ENCODE measurements at regions not wholly inside any gene's neighbourhood (a gene's known extent, or its start where the extent isn't known, plus 50 kb on each side); places are given as distances from the start of the nearest gene placed in this dataset.

GRCh38 chr7:18123508-18124239 lies 96.0 kb upstream of the PRPS1L1 start:
- H3K36me3 ChIP-seq, result no peaks in the 10 kb centered on the region
- DNase-seq, result no peak
- no peaks in the 10 kb centered on the region for H3K27me3 ChIP-seq
- 82 to 98% (median 90%) methylated on average over 2 of the region's 2 CpGs for WGBS, 3 donors
- intact Hi-C loops (cut with DNase I), result no loop called here
- TF ChIP-seq POLR2A (IDR thresholded peaks at IDR 0.05), result no peak
- TF ChIP-seq, protein P1, sequence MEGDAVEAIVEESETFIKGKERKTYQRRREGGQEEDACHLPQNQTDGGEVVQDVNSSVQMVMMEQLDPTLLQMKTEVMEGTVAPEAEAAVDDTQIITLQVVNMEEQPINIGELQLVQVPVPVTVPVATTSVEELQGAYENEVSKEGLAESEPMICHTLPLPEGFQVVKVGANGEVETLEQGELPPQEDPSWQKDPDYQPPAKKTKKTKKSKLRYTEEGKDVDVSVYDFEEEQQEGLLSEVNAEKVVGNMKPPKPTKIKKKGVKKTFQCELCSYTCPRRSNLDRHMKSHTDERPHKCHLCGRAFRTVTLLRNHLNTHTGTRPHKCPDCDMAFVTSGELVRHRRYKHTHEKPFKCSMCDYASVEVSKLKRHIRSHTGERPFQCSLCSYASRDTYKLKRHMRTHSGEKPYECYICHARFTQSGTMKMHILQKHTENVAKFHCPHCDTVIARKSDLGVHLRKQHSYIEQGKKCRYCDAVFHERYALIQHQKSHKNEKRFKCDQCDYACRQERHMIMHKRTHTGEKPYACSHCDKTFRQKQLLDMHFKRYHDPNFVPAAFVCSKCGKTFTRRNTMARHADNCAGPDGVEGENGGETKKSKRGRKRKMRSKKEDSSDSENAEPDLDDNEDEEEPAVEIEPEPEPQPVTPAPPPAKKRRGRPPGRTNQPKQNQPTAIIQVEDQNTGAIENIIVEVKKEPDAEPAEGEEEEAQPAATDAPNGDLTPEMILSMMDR (IDR thresholded peaks at IDR 0.05), result no peak
- no peak for TF ChIP-seq EP300 (IDR thresholded peaks at IDR 0.05)
- no peaks in the 10 kb centered on the region for H3K9me3 ChIP-seq
- no peaks in the 10 kb centered on the region for H3K4me1 ChIP-seq (ENCODE audit: insufficient read depth)
- no peak overlapping the region for H3K4me3 ChIP-seq
- no peak overlapping the region for H3K27ac ChIP-seq

DNA sequence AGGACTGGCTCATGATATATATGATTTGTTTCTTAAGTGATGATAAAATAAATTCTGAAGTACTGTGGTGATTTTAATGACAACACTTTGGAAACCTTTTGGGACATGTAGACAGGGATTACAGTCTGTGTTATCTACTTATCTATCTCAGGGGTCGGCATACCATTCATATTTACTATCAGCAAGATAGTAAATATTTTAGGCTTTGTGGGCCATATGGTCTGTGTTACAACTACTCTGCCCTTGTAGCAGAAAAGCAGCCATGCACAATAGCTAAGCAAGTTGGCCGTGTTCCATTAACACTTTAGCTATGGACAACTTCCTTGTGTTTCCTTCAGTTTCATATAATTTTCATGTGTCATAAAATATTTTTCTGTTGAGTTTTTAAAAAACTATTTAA lies 97.8 kb upstream of the PRPS1L1 start:
- H3K4me3 ChIP-seq, result no peak overlapping the region
- no peak overlapping the region for H3K27ac ChIP-seq
- intact Hi-C loops (cut with DNase I), result no loop called here
- H3K27me3 ChIP-seq, result no peaks in the 10 kb centered on the region
- no peak for DNase-seq
- H3K36me3 ChIP-seq, result no peaks in the 10 kb centered on the region
- TF ChIP-seq, protein P1 (IDR thresholded peaks at IDR 0.05), result no peak
- TF ChIP-seq POLR2A (IDR thresholded peaks at IDR 0.05), result no peak
- no peak for TF ChIP-seq EP300 (IDR thresholded peaks at IDR 0.05)
- 21 to 30% (median 30%) methylated on average over 2 of the region's 2 CpGs for WGBS, 3 donors
- H3K4me1 ChIP-seq (ENCODE audit: insufficient read depth), result no peaks in the 10 kb centered on the region
- H3K9me3 ChIP-seq, result no peaks in the 10 kb centered on the region

DNA sequence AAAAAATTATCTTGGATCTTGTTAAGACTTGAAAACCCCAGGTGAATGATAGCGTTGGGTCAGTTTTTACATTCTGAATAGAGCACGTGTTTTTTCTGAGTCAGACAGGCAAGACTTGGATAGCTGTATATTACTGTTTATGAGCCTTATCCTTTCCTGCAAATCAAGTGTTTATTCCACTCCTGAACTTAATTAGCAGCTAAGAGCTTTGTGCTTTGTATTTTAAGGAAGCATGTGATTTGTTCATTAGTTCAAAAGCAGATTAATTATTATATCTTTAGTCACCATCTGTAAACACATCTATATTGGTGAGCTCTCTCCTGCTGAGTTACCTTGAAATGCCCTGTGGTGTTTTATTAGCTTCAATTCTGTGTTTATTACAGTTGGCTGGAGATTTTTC lies 98.6 kb upstream of the PRPS1L1 start:
- no peaks in the 10 kb centered on the region for H3K27me3 ChIP-seq
- intact Hi-C loops (cut with DNase I), result no loop called here
- TF ChIP-seq EP300 (IDR thresholded peaks at IDR 0.05), result no peak
- no peak for TF ChIP-seq POLR2A (IDR thresholded peaks at IDR 0.05)
- TF ChIP-seq, protein P1 (IDR thresholded peaks at IDR 0.05), result no peak
- no peak overlapping the region for H3K4me3 ChIP-seq
- no peaks in the 10 kb centered on the region for H3K4me1 ChIP-seq (ENCODE audit: insufficient read depth)
- no peak for DNase-seq
- H3K9me3 ChIP-seq, result no peaks in the 10 kb centered on the region
- H3K36me3 ChIP-seq, result no peaks in the 10 kb centered on the region
- WGBS, 3 donors, result 49 to 65% (median 53%) methylated on average over 2 of the region's 2 CpGs
- H3K27ac ChIP-seq, result no peak overlapping the region

DNA sequence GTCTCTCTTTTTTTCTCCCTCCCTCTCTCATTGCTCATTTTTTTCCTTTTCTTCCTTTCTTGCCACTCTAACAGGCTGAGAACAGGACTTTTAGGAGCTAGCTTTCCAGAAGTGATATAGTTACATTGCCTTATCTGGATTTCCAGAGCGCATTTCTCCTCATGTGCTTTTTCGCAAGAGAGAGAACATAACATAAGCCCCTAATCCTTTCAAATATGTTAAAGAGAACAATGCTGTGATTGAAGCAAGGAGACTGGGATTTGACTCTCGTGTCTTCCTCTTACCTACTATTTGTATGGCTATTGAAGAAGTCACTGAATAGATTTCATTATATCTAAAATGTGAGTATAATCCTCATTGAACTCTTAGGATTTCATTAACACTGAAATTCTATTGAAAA lies 101.2 kb upstream of the PRPS1L1 start:
- no peaks in the 10 kb centered on the region for H3K27me3 ChIP-seq
- no peaks in the 10 kb centered on the region for H3K4me1 ChIP-seq (ENCODE audit: insufficient read depth)
- H3K9me3 ChIP-seq, result no peaks in the 10 kb centered on the region
- no peak overlapping the region for H3K4me3 ChIP-seq
- TF ChIP-seq, protein P1 (IDR thresholded peaks at IDR 0.05), result no peak
- no peak for TF ChIP-seq POLR2A (IDR thresholded peaks at IDR 0.05)
- TF ChIP-seq EP300 (IDR thresholded peaks at IDR 0.05), result no peak
- DNase-seq, result no peak
- no peaks in the 10 kb centered on the region for H3K36me3 ChIP-seq
- WGBS, 3 donors, result 77 to 82% (median 78%) methylated on average over 3 of the region's 3 CpGs
- H3K27ac ChIP-seq, result no peak overlapping the region
- intact Hi-C loops (cut with DNase I), result no loop called here
